HG03460 (cell line): ENCODE measurements at regions not wholly inside any gene's neighbourhood (a gene's known extent, or its start where the extent isn't known, plus 50 kb on each side); places are given as distances from the start of the nearest gene placed in this dataset.
"Not testable (repeated sequence)": the region's sequence is repeated elsewhere in the genome, so short reads cannot be mapped to it uniquely, and the experiment has no call there.

Source experiments
- ATAC-seq: cut with Tn5 transposase; IDR thresholded peaks from one replicate; pipeline ENCODE4 v1.9.1; 2021; ENCODE audit not compliant: unreplicated experiment

DNA sequence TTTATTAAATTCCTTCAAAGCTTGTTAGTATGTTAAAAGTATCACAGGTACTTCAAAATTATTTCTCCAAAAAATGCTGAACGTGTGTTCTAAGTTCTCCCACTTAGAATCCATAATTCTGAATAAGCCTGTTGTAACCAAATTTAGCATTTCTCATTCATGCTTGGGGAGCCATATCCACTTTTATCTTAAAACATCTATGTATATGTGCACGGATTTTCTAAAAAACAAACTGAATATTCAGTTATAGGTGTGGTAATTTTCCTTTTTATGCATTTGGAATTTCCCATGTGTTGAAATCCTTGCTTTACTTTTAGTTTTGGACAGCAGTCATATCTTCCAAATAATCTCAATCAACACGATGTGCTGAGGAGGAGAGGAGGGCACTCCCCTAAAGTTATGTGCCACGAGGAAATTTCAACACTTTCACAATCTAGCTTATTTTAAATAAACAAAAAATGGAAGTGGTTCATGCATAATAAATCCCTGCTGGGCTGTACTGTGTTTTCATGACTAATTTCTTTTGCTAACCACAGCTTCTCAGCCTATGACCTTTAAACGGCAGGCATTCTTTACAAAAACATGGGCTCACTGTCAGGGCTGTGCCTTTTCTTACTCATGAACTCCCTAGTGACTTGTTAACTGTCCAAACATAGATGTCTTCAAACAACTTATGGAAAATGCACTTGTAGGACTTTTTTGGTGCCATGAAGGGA is 380.3 kb upstream of the SEMA3C start:
- ATAC-seq: no peak

DNA sequence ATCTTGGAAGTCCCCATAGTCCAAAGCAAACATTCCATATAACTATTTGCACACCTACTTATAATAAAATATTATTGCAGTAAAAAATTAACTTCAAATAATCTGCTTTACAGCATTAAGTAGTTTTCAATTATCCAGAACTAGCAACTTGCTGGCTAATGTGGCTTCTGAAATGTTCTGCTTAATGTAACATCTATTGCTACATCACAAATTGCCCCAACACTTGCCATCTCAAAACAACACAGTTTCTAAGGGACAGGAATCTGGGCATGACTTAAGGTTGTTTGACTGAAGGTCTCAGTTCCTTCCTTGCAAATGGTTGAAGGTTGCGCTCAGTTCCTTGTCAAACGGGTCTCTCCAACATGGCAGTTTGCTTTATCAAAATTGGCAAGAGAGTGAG is 378.5 kb upstream of the SEMA3C start:
- ATAC-seq: no peak

DNA sequence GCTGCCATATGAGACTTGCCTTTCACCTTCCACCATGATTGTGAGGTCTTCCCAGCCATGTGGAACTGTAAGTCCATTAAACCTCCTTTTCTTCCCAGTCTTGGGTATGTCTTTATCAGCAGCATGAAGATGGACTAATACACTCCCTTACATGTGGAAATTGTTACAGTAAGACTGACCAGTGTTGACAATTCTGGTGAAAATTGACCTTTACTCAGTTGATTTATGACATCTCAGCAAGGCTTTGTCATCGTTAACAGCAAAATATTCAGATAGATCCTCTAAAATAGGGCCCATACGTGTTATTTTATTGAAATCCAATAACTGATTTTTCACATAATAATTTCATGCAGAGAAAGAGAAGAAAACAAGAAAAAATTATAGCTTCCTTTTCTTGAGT is 377.9 kb upstream of the SEMA3C start:
- no peak for ATAC-seq

GRCh38 chr7:81294897-81295515 is 376.2 kb upstream of the SEMA3C start:
- no peak for ATAC-seq

DNA sequence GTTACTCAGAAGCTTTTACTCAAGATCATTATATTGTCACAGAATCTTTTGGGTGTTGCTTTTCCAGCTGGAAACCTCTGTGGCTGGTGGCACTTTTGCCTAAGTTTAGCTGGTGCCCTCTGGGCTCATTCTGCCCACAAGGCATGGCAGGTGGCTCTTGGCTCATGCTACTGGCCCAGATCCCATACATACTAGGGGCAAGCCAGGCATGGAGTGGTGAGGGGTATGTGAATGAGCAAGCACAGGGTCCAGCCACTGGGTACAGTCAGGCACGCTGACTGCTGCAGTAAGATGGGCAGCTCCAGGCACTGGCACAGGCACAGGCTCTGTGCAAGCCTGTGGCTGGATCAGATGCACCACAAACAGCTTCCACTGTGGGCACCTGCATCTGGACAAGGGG is 375.0 kb upstream of the SEMA3C start:
- no peak for ATAC-seq

DNA sequence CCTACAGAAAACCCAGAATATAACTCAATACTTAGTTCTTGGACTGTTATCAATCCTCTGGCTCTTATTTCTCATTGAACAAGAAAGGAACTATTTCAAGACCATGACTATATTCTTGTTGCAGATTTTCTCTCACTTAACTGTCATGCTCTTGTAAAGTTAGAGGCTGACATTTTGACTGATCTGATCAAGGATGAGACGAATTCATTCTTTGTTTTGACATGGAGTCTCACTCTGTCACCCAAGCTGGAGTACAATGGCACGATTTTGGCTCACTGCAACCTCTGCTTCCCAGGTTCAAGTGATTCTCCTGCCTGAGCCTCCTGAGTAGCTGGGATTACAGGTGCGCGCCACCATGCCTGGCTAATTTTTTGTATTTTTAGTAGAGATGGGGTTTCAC is 367.9 kb upstream of the SEMA3C start:
- not testable (repeated sequence) for ATAC-seq

- ATAC-seq: no peak
Observed at GRCh38 chr7:81285142-81285871, 366.5 kb upstream of the SEMA3C start.

DNA sequence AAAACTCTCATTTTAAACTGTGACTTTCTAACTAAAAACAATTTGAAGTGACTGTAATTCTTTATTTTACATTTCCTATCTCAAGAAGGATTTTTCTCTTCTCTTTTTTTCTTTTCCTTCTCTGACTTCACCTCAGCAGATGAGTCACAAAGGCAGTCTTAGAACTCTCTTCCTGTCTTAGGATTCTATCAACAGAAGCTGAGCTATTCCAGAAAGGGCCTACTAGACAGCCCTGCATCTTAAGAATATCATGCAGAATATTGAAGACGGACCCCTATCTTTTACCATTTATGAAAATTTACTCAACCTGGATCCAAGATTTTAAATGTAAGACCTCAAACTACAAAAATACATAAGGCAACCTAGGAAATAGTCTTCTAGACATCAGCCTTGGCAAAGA is 365.7 kb upstream of the SEMA3C start:
- no peak for ATAC-seq

DNA sequence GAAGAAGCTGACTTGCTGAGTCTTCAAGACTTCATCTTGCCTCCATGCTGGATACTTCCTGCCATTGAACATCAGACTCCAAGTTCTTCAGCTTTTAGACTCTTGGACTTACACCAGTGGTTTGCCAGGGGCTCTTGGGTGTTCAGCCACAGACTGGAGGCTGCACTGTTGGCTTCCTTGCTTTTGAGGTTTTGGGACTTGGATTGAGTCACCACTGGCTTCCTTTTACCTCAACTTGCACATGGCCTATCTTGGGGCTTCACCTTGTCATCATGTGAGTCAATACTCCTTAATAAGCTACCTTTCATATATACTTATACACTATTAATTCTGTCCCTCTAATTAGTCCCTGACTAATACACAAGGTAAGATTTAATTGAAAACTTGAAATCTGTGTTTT is 361.7 kb upstream of the SEMA3C start:
- no peak for ATAC-seq

DNA sequence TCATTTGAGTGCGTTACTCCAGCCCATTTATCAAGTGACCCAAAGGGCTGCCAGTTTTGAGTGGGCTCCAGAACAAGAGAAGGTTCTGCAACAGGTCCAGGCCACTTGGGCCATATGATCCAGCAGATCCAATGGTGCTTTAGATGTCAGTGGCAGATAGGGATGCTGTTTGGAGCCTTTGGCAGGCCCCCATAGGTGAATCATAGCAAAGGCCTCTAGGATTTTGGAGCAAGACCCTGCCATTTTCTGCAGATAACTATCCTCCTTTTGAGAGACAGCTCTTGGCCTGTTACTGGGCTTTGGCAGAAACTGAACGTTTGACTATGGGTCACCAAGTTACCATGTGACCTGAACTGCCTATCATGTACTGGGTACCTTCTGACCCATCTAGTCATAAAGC is 358.8 kb upstream of the SEMA3C start:
- ATAC-seq: no peak

DNA sequence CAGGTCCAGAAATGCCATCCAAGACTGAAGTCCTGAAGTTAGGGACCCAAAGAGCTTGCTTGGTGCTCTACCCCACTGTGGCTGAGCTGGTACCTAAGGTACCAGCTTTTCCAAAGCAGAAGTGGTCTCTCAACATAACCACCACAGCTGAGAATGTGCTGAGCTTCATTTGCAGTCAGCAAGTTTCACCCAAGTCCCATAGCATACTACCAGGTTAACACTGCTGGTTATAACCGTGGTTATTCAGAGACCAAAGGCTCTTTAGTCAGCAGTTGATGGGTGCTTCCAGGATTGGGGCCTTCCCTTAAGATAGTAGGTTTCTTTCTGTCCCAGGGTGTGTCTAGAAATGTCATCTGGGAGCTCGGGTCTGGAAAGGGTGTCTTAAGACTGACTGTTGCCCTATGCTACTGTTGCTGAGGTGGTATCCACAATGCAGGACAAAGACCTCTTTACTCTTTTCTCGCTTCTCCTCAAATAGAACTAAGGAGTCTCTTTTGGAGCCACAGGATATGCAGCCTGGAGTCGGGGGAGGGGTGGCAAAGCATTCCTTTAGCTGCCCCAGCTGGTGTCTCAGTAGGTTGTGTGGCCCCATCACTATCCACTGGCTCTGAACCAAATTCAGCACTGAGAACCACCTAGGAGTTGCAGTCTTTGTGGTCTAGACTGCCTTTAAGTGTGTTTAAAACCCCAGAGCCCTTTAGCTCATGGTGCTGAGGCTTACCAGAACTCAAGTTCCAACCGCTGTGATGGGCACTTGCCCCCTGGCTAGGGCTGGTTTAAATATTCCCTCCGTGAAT is 354.9 kb upstream of the SEMA3C start:
- no peak for ATAC-seq

DNA sequence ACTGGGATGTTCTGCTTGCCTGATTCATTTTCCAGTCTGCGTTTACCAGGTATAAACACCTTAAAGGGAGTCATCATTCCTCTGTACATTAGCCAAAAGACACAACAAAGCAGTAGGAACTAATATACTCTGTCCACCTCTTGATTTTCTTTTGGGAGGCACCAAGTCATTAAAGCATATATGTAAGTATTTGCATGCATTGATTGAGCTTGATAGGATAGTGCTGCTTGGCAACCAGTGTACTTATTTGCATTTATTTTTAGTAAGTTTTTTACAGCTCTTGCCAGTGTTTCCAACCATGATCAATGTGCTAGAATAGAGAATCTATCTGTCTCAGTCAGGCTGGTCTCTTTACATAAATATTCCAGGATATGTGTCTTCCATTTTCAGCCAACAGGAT is 353.3 kb upstream of the SEMA3C start:
- ATAC-seq: no peak

- no peak for ATAC-seq
Observed at GRCh38 chr7:81268551-81268950, 349.7 kb upstream of the SEMA3C start.

GRCh38 chr7:81267508-81267907 is 348.7 kb upstream of the SEMA3C start:
- no peak for ATAC-seq

- ATAC-seq: no peak
Observed at GRCh38 chr7:81264116-81264515, 345.3 kb upstream of the SEMA3C start.

DNA sequence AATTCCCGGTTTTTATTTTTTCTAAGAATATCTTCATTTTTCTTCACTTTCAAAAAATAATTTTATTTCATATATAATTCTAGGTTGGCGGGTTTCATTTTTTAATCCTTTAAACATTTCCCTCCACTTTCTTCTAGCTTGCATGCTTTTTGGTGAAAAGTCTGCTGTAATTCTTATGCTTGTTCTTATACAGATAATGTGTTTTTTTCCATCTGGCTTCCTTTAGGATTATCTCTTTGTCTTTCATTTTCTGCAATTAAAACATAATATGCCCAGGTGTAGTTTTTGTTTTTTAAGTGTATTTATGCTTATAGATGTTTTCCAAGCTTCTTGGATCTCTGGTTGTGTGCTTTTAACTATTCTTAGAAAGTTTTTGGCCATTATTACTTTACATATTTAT is 341.3 kb upstream of the SEMA3C start:
- no peak for ATAC-seq

GRCh38 chr7:81256991-81257390 is 338.1 kb upstream of the SEMA3C start:
- no peak for ATAC-seq

- no peak for ATAC-seq
Observed at GRCh38 chr7:81248420-81248819, 329.6 kb upstream of the SEMA3C start.

DNA sequence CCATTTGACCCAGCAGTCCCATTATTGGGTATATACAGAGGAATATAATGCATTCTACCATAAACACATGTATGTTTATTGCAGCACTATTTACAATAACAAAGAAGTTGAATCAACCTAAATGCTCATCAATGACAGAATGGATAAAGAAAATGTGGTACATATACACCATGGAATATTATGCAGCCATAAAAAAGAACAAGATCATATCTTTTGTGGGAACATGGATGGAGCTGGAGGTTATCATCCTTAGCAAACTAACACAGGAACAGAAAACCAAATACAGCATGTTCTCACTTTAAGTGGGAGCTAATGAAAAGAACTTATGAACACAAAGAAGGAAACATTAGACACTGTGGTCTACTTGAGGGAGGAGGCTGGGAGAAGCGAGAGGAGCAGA is 328.5 kb upstream of the SEMA3C start:
- ATAC-seq: not testable (repeated sequence)

GRCh38 chr7:81245353-81245752 is 326.5 kb upstream of the SEMA3C start:
- ATAC-seq: no peak

- no peak for ATAC-seq
Observed at GRCh38 chr7:81244224-81244623, 325.4 kb upstream of the SEMA3C start.
